ENCODE measurements at regions not wholly inside any gene's neighbourhood (a gene's known extent, or its start where the extent isn't known, plus 50 kb on each side); places are given as distances from the start of the nearest gene placed in this dataset.

- TF ChIP-seq CTCF (IDR thresholded peaks at IDR 0.05) (no peak), POLR2A (IDR thresholded peaks at IDR 0.05) (no peak)
These were observed 62.4 kb upstream of the MKLN1 start for GRCh38 chr7:131265227-131265626.
